ENCODE measurements at regions not wholly inside any gene's neighbourhood (a gene's known extent, or its start where the extent isn't known, plus 50 kb on each side); places are given as distances from the start of the nearest gene placed in this dataset.

- H3K27me3 Mint-ChIP-seq, result peaks cover 0 to 13% of the 10 kb centered on the region in 2 donors
- H3K9me3 Mint-ChIP-seq, result peaks cover 0 to 9% of the 10 kb centered on the region in 2 donors
- DNase-seq (no peak), ATAC-seq (replicated peaks) (no peak)
- no peak overlapping the region for H3K27ac Mint-ChIP-seq
- no peaks in the 10 kb centered on the region for H3K4me1 Mint-ChIP-seq
- H3K4me3 Mint-ChIP-seq, result no peak overlapping the region
- no peaks in the 10 kb centered on the region for H3K36me3 Mint-ChIP-seq
Observed at GRCh38 chr10:128462844-128463243, 336.6 kb upstream of the MKI67 start.

- Mint-ChIP-seq H3K36me3 (no peaks in the 10 kb centered on the region), H3K27ac (no peak overlapping the region), H3K4me3 (no peak overlapping the region), H3K27me3 (peaks cover 0 to 13% of the 10 kb centered on the region in 2 donors), H3K9me3 (peaks cover 0 to 4% of the 10 kb centered on the region in 2 donors), H3K4me1 (no peaks in the 10 kb centered on the region)
- ATAC-seq (replicated peaks) (peak; percentile 23 to 57), DNase-seq (peak; percentile 69)
Observed at GRCh38 chr10:128463991-128464760, 338.0 kb upstream of the MKI67 start.

GRCh38 chr10:128465697-128466096 lies 339.5 kb upstream of the MKI67 start:
- H3K4me3 Mint-ChIP-seq, result no peak overlapping the region
- ATAC-seq (replicated peaks) (no peak), DNase-seq (no peak)
- H3K36me3 Mint-ChIP-seq, result no peaks in the 10 kb centered on the region
- H3K9me3 Mint-ChIP-seq, result peaks cover 0 to 4% of the 10 kb centered on the region in 2 donors
- peaks cover 0 to 12% of the 10 kb centered on the region in 2 donors for H3K27me3 Mint-ChIP-seq
- H3K4me1 Mint-ChIP-seq, result no peaks in the 10 kb centered on the region
- H3K27ac Mint-ChIP-seq, result no peak overlapping the region

- peaks cover 0 to 4% of the 10 kb centered on the region in 2 donors for H3K9me3 Mint-ChIP-seq
- no peak overlapping the region for H3K4me3 Mint-ChIP-seq
- H3K36me3 Mint-ChIP-seq, result no peaks in the 10 kb centered on the region
- H3K27ac Mint-ChIP-seq, result no peak overlapping the region
- ATAC-seq (replicated peaks) (no peak), DNase-seq (no peak)
- H3K27me3 Mint-ChIP-seq, result peaks cover 0 to under 1% of the 10 kb centered on the region in 2 donors
- no peaks in the 10 kb centered on the region for H3K4me1 Mint-ChIP-seq
Observed at GRCh38 chr10:128466831-128467371, 340.7 kb upstream of the MKI67 start.

GRCh38 chr10:128468462-128468861 lies 342.2 kb upstream of the MKI67 start:
- no peaks in the 10 kb centered on the region for H3K27me3 Mint-ChIP-seq
- ATAC-seq (replicated peaks) (no peak), DNase-seq (no peak)
- no peak overlapping the region for H3K4me3 Mint-ChIP-seq
- H3K4me1 Mint-ChIP-seq, result no peaks in the 10 kb centered on the region
- H3K27ac Mint-ChIP-seq, result no peak overlapping the region
- peaks cover 0 to 4% of the 10 kb centered on the region in 2 donors for H3K9me3 Mint-ChIP-seq
- H3K36me3 Mint-ChIP-seq, result no peaks in the 10 kb centered on the region

- Mint-ChIP-seq H3K36me3 (no peaks in the 10 kb centered on the region), H3K27me3 (no peaks in the 10 kb centered on the region), H3K4me3 (no peak overlapping the region)
Observed at GRCh38 chr10:128469515-128469914, 343.3 kb upstream of the MKI67 start.

GRCh38 chr10:128470321-128470965 lies 344.2 kb upstream of the MKI67 start:
- Mint-ChIP-seq H3K36me3 (no peaks in the 10 kb centered on the region), H3K9me3 (no peaks in the 10 kb centered on the region), H3K27ac (no peak overlapping the region), H3K27me3 (no peaks in the 10 kb centered on the region), H3K4me3 (no peak overlapping the region), H3K4me1 (no peaks in the 10 kb centered on the region)
- ATAC-seq (replicated peaks) (no peak), DNase-seq (no peak)

More at GRCh38 chr10:128469515-128469914, 343.3 kb upstream of the MKI67 start:
- DNase-seq (no peak), ATAC-seq (replicated peaks) (no peak)
- no peaks in the 10 kb centered on the region for H3K4me1 Mint-ChIP-seq
- no peak overlapping the region for H3K27ac Mint-ChIP-seq
- H3K9me3 Mint-ChIP-seq, result peaks cover 0 to 3% of the 10 kb centered on the region in 2 donors

- Mint-ChIP-seq H3K36me3 (no peaks in the 10 kb centered on the region), H3K4me1 (no peaks in the 10 kb centered on the region), H3K9me3 (no peaks in the 10 kb centered on the region), H3K27ac (no peak overlapping the region), H3K4me3 (no peak overlapping the region), H3K27me3 (no peaks in the 10 kb centered on the region)
- ATAC-seq (replicated peaks) (no peak), DNase-seq (no peak)
Observed at GRCh38 chr10:128471151-128471550, 344.9 kb upstream of the MKI67 start.

- Mint-ChIP-seq H3K27ac (no peak overlapping the region), H3K36me3 (no peaks in the 10 kb centered on the region), H3K4me1 (no peaks in the 10 kb centered on the region), H3K4me3 (no peak overlapping the region), H3K9me3 (no peaks in the 10 kb centered on the region), H3K27me3 (no peaks in the 10 kb centered on the region)
- no peak for DNase-seq
- ATAC-seq (replicated peaks), result no peak
Observed at GRCh38 chr10:128472196-128472595, 346.0 kb upstream of the MKI67 start.

- Mint-ChIP-seq H3K9me3 (no peaks in the 10 kb centered on the region), H3K27ac (no peak overlapping the region), H3K4me3 (no peak overlapping the region), H3K4me1 (no peaks in the 10 kb centered on the region), H3K36me3 (no peaks in the 10 kb centered on the region), H3K27me3 (no peaks in the 10 kb centered on the region)
- ATAC-seq (replicated peaks) (no peak), DNase-seq (no peak)
Observed at GRCh38 chr10:128473396-128473795, 347.2 kb upstream of the MKI67 start.

- no peak for DNase-seq
- Mint-ChIP-seq H3K4me3 (no peak overlapping the region), H3K36me3 (no peaks in the 10 kb centered on the region), H3K9me3 (no peaks in the 10 kb centered on the region), H3K4me1 (no peaks in the 10 kb centered on the region), H3K27me3 (no peaks in the 10 kb centered on the region), H3K27ac (no peak overlapping the region)
- ATAC-seq (replicated peaks), result no peak
Observed at GRCh38 chr10:128473911-128474310, 347.7 kb upstream of the MKI67 start.

GRCh38 chr10:128474571-128474970 lies 348.3 kb upstream of the MKI67 start:
- Mint-ChIP-seq H3K27ac (no peak overlapping the region), H3K4me3 (no peak overlapping the region), H3K36me3 (no peaks in the 10 kb centered on the region)

GRCh38 chr10:128475686-128476367 lies 349.6 kb upstream of the MKI67 start:
- DNase-seq, result no peak
- Mint-ChIP-seq H3K4me3 (no peak overlapping the region), H3K27me3 (no peaks in the 10 kb centered on the region), H3K9me3 (no peaks in the 10 kb centered on the region), H3K4me1 (no peaks in the 10 kb centered on the region), H3K36me3 (no peaks in the 10 kb centered on the region), H3K27ac (no peak overlapping the region)
- ATAC-seq (replicated peaks), result no peak

More at GRCh38 chr10:128474571-128474970, 348.3 kb upstream of the MKI67 start:
- no peaks in the 10 kb centered on the region for H3K9me3 Mint-ChIP-seq
- H3K4me1 Mint-ChIP-seq, result no peaks in the 10 kb centered on the region
- ATAC-seq (replicated peaks) (no peak), DNase-seq (no peak)
- H3K27me3 Mint-ChIP-seq, result no peaks in the 10 kb centered on the region

GRCh38 chr10:128476368-128476725 lies 350.1 kb upstream of the MKI67 start:
- no peak for DNase-seq
- H3K9me3 Mint-ChIP-seq, result no peaks in the 10 kb centered on the region
- H3K27ac Mint-ChIP-seq, result no peak overlapping the region
- H3K4me1 Mint-ChIP-seq, result no peaks in the 10 kb centered on the region
- H3K27me3 Mint-ChIP-seq, result no peaks in the 10 kb centered on the region
- no peaks in the 10 kb centered on the region for H3K36me3 Mint-ChIP-seq
- no peak for ATAC-seq (replicated peaks)
- H3K4me3 Mint-ChIP-seq, result no peak overlapping the region

Measured in stimulated activated naive B cell treated with anti-CD40 and anti-IgM and Interleukin-4, amounts not matched to agents 10 μg/mL and 1 μg/mL and 100 μg/mL, for 72 hours (primary cell).